ENCODE measurements at regions not wholly inside any gene's neighbourhood (a gene's known extent, or its start where the extent isn't known, plus 50 kb on each side); places are given as distances from the start of the nearest gene placed in this dataset.

GRCh38 chr7:138370956-138371355, 89.1 kb upstream of the TRIM24 start:
- no peak for TF ChIP-seq CTCF (IDR thresholded peaks at IDR 0.05)
- TF ChIP-seq POLR2A (IDR thresholded peaks at IDR 0.05) = no peak

Measured in esophagus squamous epithelium (tissue), 4 donors.